Erythroblast (primary cell): ENCODE measurements at regions not wholly inside any gene's neighbourhood (a gene's known extent, or its start where the extent isn't known, plus 50 kb on each side); places are given as distances from the start of the nearest gene placed in this dataset.

Experiments used
- GATA1 ChIP-seq: IDR thresholded peaks from 2 replicates; pipeline ENCODE4 v1.6.1; 2011; ENCODE audit warnings: low read depth, mild to moderate bottlenecking, control low read depth, low read length, moderate library complexity
- POLR2A ChIP-seq: IDR thresholded peaks from 2 replicates; pipeline ENCODE4 v1.6.1; 2011; ENCODE audit warnings: mild to moderate bottlenecking, low read length

DNA sequence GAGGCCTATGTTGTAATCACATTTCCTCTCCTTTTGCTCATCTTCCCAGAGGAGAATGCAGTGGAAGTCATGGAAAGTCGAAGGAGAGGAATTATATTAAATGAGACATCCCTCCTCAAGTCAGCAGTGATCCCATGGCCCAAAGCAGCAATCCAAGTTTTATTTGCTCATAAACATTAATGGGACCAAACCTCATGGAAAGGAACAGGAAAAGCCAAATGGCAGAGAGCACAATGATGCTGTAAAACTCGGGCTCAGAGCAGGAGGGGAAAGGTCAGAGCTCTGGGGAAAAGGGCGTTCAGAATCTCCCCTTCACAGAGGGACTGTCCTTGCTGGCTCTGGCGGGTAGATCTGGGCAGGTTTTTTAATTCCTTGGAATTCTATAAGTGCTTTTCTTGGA, 175.8 kb downstream of the C5orf15 start:
- TF ChIP-seq POLR2A (no peak), GATA1 (no peak)
